Pons (tissue), 1 donor: ENCODE measurements at regions not wholly inside any gene's neighbourhood (a gene's known extent, or its start where the extent isn't known, plus 50 kb on each side); places are given as distances from the start of the nearest gene placed in this dataset.

Experiments used
- DNase-seq: peaks from one replicate; pipeline ENCODE4 v3.0.0-alpha.2; 2016; ENCODE audit warnings: low spot score

GRCh38 chr2:55101466-55101865 lies 51.2 kb upstream of the RTN4 start:
- DNase-seq: no peak

GRCh38 chr2:55099878-55100820 lies 49.9 kb upstream of the RTN4 start:
- no peak for DNase-seq
